ENCODE measurements at regions not wholly inside any gene's neighbourhood (a gene's known extent, or its start where the extent isn't known, plus 50 kb on each side); places are given as distances from the start of the nearest gene placed in this dataset.

DNA sequence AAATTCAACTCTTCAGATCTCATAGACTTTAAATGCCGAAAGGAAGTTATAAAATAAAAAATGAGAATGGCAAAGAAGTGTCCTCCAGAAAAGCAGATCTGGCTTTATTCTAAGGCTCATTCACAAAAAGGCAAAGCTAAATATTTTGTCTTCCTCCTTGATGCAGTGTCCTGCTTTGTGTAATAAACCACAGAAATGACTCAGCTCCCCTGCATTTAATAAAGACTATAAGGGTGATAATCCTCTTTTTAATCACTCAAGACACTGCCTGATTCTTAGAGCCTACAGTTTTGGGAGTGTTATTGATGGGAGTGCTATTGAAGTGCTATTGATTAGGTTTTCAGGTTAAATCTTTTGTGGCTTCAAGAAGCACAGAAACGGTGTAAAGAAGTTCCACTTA lies 482.0 kb downstream of the PCDH20 start:
- 0% methylated on average over 1 of the region's 2 CpGs; no CpG with 5 or more reads in 1 of the 2 experiments for WGBS, 2 experiments (ENCODE audit: insufficient coverage in 2 of 2)
- H3K36me3 ChIP-seq (ENCODE audit: control insufficient read depth, insufficient read depth, low read length), result no peaks in the 10 kb centered on the region
- no peak overlapping the region for H3K27ac ChIP-seq (ENCODE audit: low read depth, low read length, severe bottlenecking)
- H3K9me3 ChIP-seq (ENCODE audit: control insufficient read depth, low read length), result no peaks in the 10 kb centered on the region
- no peaks in the 10 kb centered on the region for H3K4me1 ChIP-seq (ENCODE audit: control insufficient read depth, insufficient read depth, low read length, poor library complexity, severe bottlenecking)
- no peak overlapping the region for H3K4me3 ChIP-seq (ENCODE audit: extremely low read depth, insufficient read depth, low read length, poor library complexity, severe bottlenecking)

DNA sequence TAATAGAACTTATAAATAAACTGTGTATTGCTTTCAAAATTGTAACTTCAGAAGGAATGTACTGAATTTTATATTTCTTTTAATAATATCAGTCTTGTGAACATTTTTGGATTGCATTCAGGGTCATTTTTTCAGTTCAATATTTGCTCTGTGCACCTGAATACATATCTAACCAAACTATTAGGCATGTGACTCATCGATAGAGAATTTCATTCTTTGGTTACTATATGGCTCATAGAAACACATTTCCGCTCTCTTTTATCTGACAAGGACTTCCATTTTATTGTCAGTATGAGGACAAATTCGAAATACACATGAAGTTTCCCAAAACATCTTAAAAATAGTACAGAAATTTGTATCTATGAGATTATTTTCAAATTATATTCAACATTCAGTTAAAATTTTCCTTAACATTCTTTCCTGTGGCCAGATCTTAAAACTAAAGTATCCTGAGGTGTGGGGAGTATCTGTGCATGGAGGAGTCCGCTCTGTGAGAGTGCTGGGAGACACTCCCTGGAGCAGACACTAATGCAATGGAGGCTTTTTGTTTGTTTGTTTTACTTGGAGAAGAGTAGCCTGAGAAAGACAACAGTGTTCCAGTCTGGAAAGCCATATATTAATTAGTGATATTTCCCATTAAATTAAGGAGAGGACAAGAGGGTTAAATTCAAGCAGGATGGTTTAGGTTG lies 483.6 kb downstream of the PCDH20 start:
- Histone ChIP-seq H3K4me3 (ENCODE audit: extremely low read depth, insufficient read depth, low read length, poor library complexity, severe bottlenecking) (no peak overlapping the region), H3K9me3 (ENCODE audit: control insufficient read depth, low read length) (no peaks in the 10 kb centered on the region), H3K4me1 (ENCODE audit: control insufficient read depth, insufficient read depth, low read length, poor library complexity, severe bottlenecking) (no peaks in the 10 kb centered on the region), H3K27ac (ENCODE audit: low read depth, low read length, severe bottlenecking) (no peak overlapping the region), H3K36me3 (ENCODE audit: control insufficient read depth, insufficient read depth, low read length) (no peaks in the 10 kb centered on the region)
- 80 to 83% methylated on average over 1 of the region's 4 CpGs for WGBS, 2 experiments (ENCODE audit: insufficient coverage in 2 of 2)

DNA sequence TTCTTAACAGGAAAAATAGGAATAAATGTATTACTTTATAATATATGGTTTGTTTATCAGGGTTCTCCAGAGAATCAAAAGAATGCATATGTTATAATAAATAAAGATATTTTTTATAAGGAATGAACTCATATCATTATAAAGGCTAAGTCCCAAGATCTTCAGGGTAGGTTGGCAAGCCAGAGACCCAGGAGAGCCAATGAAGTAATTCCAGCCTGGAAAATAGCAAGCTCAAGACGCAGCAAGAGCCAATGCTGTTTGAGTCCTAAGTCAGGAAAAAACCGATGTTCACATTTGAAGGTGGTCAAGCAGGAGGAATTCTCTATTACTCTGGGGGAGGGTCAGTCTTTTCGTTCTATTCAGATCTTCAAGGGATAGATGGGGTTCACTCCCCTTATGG lies 490.0 kb downstream of the PCDH20 start:
- Histone ChIP-seq H3K4me3 (ENCODE audit: extremely low read depth, insufficient read depth, low read length, poor library complexity, severe bottlenecking) (no peak overlapping the region), H3K36me3 (ENCODE audit: control insufficient read depth, insufficient read depth, low read length) (no peaks in the 10 kb centered on the region), H3K27ac (ENCODE audit: low read depth, low read length, severe bottlenecking) (no peak overlapping the region), H3K9me3 (ENCODE audit: control insufficient read depth, low read length) (no peaks in the 10 kb centered on the region), H3K4me1 (ENCODE audit: control insufficient read depth, insufficient read depth, low read length, poor library complexity, severe bottlenecking) (no peaks in the 10 kb centered on the region)
- 95 to 100% methylated on average over 2 to 3 of the region's 3 CpGs for WGBS, 2 experiments (ENCODE audit: insufficient coverage in 2 of 2)

DNA sequence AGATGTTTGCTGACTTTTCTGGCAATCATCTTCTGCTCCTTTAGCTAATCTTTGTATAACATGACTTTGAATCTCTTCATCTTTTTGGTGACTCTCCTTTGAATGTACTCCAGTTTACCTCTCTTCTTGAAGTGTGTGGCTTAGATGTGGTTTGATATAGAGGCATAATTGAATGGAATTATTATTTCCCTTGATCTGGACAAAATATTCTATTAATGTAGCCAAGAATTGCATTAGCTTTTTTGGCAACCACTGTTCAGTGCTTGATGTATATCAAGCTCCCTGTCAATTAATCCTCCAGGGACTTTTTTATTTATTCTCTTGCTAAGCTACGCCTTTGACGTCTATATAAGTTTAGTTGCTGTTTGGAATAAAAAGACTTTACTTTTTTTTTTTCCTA lies 490.8 kb downstream of the PCDH20 start:
- Histone ChIP-seq H3K9me3 (ENCODE audit: control insufficient read depth, low read length) (no peaks in the 10 kb centered on the region), H3K36me3 (ENCODE audit: control insufficient read depth, insufficient read depth, low read length) (no peaks in the 10 kb centered on the region), H3K4me3 (ENCODE audit: extremely low read depth, insufficient read depth, low read length, poor library complexity, severe bottlenecking) (no peak overlapping the region), H3K4me1 (ENCODE audit: control insufficient read depth, insufficient read depth, low read length, poor library complexity, severe bottlenecking) (no peaks in the 10 kb centered on the region), H3K27ac (ENCODE audit: low read depth, low read length, severe bottlenecking) (no peak overlapping the region)
- WGBS, 2 experiments (ENCODE audit: insufficient coverage in 2 of 2), result no CpG with 5 or more reads among the region's 2 CpGs

DNA sequence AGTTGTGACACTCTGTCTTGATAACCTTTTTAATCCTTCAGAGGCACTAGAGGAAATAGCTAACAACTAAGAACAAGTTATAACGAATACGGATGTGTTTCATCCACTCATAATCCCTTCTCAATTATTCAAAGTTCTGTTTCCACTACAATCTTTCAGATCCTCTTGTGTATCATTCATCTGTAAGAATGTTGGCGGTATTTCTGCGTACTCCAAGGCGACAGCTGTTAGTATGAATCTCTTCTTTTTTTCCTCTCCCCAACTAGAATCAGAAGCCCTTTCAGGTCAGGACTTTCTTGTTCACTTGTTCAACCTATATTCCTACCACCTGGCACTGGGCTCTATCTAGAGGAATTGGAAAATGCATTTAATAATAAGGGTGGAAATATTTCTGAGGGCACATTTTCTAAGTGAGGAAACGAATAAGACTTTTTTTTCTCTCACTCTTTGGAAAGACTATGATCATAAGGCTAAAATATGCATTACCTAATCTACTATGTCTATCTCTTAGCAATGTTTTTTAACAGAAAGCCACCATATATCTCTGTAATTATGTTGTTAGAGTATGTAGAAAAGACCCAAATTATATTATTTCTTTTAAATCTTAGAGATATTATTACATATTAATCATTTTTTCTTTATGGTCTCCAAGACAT lies 492.9 kb downstream of the PCDH20 start:
- 85 to 100% methylated on average over 2 to 3 of the region's 6 CpGs for WGBS, 2 experiments (ENCODE audit: insufficient coverage in 2 of 2)
- Histone ChIP-seq H3K4me3 (ENCODE audit: extremely low read depth, insufficient read depth, low read length, poor library complexity, severe bottlenecking) (no peak overlapping the region), H3K36me3 (ENCODE audit: control insufficient read depth, insufficient read depth, low read length) (no peaks in the 10 kb centered on the region), H3K4me1 (ENCODE audit: control insufficient read depth, insufficient read depth, low read length, poor library complexity, severe bottlenecking) (no peaks in the 10 kb centered on the region), H3K27ac (ENCODE audit: low read depth, low read length, severe bottlenecking) (no peak overlapping the region), H3K9me3 (ENCODE audit: control insufficient read depth, low read length) (no peaks in the 10 kb centered on the region)

DNA sequence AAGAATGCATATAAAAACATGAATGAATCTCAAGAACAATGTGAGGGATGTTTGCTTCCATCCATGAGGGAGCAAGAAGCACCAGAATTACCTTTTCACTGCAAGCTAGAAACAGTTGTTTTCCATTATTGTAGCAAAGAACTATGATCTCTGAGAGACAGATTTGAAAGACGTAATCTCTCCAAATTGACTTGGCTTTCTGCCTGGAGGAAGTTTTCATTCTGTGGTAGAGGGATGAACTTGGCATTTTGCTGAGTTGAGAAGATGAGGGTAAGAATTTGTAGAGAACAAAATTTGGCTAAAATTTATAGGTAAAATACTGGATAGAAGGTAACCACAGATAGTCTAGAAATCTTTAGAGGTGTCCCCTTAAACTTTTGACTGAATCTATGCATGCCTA lies 496.8 kb downstream of the TDRD3 start:
- Histone ChIP-seq H3K27ac (ENCODE audit: low read depth, low read length, severe bottlenecking) (no peak overlapping the region), H3K4me1 (ENCODE audit: control insufficient read depth, insufficient read depth, low read length, poor library complexity, severe bottlenecking) (no peaks in the 10 kb centered on the region), H3K9me3 (ENCODE audit: control insufficient read depth, low read length) (no peaks in the 10 kb centered on the region), H3K36me3 (ENCODE audit: control insufficient read depth, insufficient read depth, low read length) (no peaks in the 10 kb centered on the region), H3K4me3 (ENCODE audit: extremely low read depth, insufficient read depth, low read length, poor library complexity, severe bottlenecking) (no peak overlapping the region)
- 91 to 100% methylated on average over 1 of the region's 1 CpG for WGBS, 2 experiments (ENCODE audit: insufficient coverage in 2 of 2)

DNA sequence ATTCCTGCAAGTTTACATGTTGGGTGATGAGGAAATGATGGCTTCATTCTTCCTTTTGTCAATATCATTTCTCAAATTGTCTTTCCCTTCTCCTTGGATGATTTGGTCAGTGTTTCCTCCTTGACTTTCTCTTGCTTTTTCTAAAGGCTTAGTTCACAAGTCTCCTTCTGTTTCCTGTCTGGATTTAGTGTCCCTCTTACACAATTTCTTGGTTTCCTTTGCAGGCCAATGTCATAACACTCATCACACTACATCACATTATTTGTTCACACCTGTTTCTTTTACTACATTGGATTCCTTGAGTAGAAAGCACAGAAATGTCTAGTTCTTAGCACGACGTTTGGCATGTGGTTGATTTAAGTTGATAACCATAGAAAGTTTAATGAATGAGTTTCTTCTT lies 490.7 kb downstream of the TDRD3 start:
- Histone ChIP-seq H3K36me3 (ENCODE audit: control insufficient read depth, insufficient read depth, low read length) (no peaks in the 10 kb centered on the region), H3K27ac (ENCODE audit: low read depth, low read length, severe bottlenecking) (no peak overlapping the region), H3K9me3 (ENCODE audit: control insufficient read depth, low read length) (no peaks in the 10 kb centered on the region), H3K4me3 (ENCODE audit: extremely low read depth, insufficient read depth, low read length, poor library complexity, severe bottlenecking) (no peak overlapping the region), H3K4me1 (ENCODE audit: control insufficient read depth, insufficient read depth, low read length, poor library complexity, severe bottlenecking) (no peaks in the 10 kb centered on the region)
- no CpG with 5 or more reads among the region's 2 CpGs for WGBS, 2 experiments (ENCODE audit: insufficient coverage in 2 of 2)

DNA sequence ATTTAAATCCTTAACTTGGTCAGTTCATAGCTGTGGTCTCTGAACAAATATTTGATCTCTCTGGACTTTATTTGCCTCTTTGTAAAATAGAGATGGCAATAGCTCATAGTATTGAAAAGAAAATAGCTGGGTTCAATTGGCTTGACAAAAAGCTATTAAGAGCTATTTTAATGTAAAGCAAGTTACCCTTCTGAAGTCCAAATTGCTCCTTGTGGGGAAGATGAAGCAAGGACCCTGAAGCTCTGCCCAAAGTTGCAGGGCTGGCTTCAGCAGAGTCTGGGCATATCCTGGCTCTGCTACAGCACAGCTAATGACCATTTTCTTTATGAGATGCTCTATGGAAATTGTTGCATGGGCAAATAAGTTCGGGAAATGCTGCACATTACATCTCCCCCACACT lies 484.5 kb downstream of the TDRD3 start:
- 63% methylated on average over 1 of the region's 1 CpG; no CpG with 5 or more reads in 1 of the 2 experiments for WGBS, 2 experiments (ENCODE audit: insufficient coverage in 2 of 2)

DNA sequence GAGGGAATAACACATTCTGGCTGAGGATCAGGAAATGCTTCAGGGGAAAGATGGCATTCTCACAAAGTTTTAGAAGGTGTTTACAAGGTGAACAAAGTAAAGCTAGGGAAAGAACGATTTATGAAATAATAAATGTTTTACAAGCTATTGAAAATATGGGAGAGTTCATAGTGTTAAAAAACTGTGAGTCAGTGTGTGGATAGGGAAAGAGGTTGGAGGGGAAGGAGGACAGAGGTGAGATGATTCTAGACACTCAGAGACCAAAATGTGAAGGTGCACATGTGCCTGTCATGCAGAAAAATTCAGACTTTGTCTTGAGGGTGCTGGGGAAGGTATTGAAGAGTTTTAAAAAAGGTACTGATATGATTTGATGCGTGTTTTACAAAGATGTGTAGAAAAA lies 476.1 kb downstream of the TDRD3 start:
- H3K9me3 ChIP-seq (ENCODE audit: control insufficient read depth, low read length), result no peaks in the 10 kb centered on the region
- no peak overlapping the region for H3K4me3 ChIP-seq (ENCODE audit: extremely low read depth, insufficient read depth, low read length, poor library complexity, severe bottlenecking)
- no peaks in the 10 kb centered on the region for H3K4me1 ChIP-seq (ENCODE audit: control insufficient read depth, insufficient read depth, low read length, poor library complexity, severe bottlenecking)
- 83 to 100% methylated on average over 1 of the region's 2 CpGs for WGBS, 2 experiments (ENCODE audit: insufficient coverage in 2 of 2)
- H3K36me3 ChIP-seq (ENCODE audit: control insufficient read depth, insufficient read depth, low read length), result no peaks in the 10 kb centered on the region
- H3K27ac ChIP-seq (ENCODE audit: low read depth, low read length, severe bottlenecking), result no peak overlapping the region

More for the DNA sequence above, 484.5 kb downstream of the TDRD3 start:
- Histone ChIP-seq H3K4me3 (ENCODE audit: extremely low read depth, insufficient read depth, low read length, poor library complexity, severe bottlenecking) (no peak overlapping the region), H3K9me3 (ENCODE audit: control insufficient read depth, low read length) (no peaks in the 10 kb centered on the region), H3K4me1 (ENCODE audit: control insufficient read depth, insufficient read depth, low read length, poor library complexity, severe bottlenecking) (no peaks in the 10 kb centered on the region), H3K27ac (ENCODE audit: low read depth, low read length, severe bottlenecking) (no peak overlapping the region), H3K36me3 (ENCODE audit: control insufficient read depth, insufficient read depth, low read length) (no peaks in the 10 kb centered on the region)

DNA sequence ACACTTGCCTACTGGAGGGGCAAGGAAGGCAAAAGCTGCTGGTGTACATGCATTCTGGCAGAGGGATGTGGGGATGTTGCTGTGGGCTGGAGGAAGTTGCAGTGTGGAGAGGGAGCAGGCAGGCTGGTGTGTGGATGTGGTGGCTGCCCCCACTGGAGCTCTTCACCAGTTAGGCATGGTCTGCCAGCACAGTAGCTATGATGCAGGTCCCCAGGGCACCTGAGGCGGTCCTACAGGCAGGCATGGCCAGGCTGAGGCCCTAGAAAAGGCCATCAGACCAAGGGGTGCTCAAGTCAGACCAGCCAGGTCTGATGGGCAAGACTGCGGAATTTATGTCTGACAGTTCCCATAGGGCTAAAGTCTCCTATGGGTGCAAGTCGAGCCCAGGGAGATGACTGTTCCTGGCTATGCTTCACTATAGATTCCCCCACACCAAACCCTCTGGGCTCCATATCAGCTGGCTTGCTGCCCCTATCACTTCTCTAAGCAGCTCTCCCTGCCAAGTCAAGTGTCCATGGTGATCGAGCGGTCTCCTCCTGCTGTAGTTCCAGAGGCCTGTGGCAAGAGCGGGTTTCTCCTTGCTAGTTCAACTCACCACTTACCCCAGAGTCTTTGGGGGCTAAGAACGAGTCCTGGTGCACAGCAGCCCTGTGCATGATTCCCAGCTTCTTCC lies 473.1 kb downstream of the TDRD3 start:
- Histone ChIP-seq H3K36me3 (ENCODE audit: control insufficient read depth, insufficient read depth, low read length) (no peaks in the 10 kb centered on the region), H3K4me1 (ENCODE audit: control insufficient read depth, insufficient read depth, low read length, poor library complexity, severe bottlenecking) (no peaks in the 10 kb centered on the region), H3K27ac (ENCODE audit: low read depth, low read length, severe bottlenecking) (no peak overlapping the region), H3K4me3 (ENCODE audit: extremely low read depth, insufficient read depth, low read length, poor library complexity, severe bottlenecking) (no peak overlapping the region), H3K9me3 (ENCODE audit: control insufficient read depth, low read length) (no peaks in the 10 kb centered on the region)
- WGBS, 2 experiments (ENCODE audit: insufficient coverage in 2 of 2), result 83 to 86% methylated on average over 7 of the region's 7 CpGs

DNA sequence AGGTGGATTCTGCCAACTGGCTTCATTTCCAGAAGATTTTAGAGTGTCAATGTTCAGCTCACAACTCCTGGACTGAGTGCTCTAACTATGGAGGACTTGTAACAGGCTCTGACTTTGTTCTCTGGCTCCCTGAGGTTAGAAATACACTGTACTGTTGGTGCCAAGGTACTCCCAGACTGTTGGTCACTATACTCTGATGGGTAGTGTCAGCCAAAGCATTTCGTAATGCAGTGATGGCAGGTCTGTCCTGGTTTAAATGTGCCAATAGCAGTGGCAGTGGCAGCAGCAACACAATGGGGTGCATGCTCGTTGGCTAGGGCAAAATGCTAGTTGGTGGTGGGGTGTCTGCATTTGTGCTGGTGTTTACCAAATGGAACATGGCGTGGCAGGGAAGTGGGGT lies 472.2 kb downstream of the TDRD3 start:
- Histone ChIP-seq H3K9me3 (ENCODE audit: control insufficient read depth, low read length) (no peaks in the 10 kb centered on the region), H3K36me3 (ENCODE audit: control insufficient read depth, insufficient read depth, low read length) (no peaks in the 10 kb centered on the region), H3K4me1 (ENCODE audit: control insufficient read depth, insufficient read depth, low read length, poor library complexity, severe bottlenecking) (no peaks in the 10 kb centered on the region), H3K4me3 (ENCODE audit: extremely low read depth, insufficient read depth, low read length, poor library complexity, severe bottlenecking) (no peak overlapping the region), H3K27ac (ENCODE audit: low read depth, low read length, severe bottlenecking) (no peak overlapping the region)
- WGBS, 2 experiments (ENCODE audit: insufficient coverage in 2 of 2), result 78 to 81% methylated on average over 2 to 3 of the region's 3 CpGs

All from mesodermal cell (in vitro differentiated cells).